ENCODE measurements at regions not wholly inside any gene's neighbourhood (a gene's known extent, or its start where the extent isn't known, plus 50 kb on each side); places are given as distances from the start of the nearest gene placed in this dataset.

DNA sequence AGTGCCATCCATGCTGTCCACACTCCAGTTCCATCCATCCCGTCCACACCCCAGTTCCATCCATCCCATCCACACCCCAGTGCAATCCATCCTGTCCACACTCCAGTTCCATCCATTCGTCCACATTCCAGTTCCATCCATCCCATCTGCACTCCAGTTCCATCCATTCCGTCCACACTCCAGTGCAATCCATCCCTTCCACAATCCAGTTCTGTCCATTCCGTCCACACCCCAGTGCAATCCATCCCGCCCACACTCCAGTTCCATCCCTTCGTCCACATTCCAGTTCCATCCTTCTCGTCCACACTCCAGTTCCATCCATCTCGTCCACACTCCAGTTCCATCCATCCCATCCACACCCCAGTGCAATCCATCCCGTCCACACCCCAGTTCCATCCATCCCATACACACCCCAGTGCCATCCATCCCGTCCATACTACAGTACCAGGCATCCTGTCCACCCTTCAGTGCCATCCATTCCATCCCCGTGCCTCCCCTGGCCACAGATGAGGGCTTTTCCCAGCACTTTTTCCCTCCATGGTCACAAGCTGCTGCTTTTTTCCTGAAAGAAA is 704.0 kb downstream of the BRD1 start:
- no peaks in the 10 kb centered on the region for H3K79me2 ChIP-seq (ENCODE audit: insufficient read depth, low read length)
- no peak overlapping the region for H3K27ac ChIP-seq (ENCODE audit: extremely low read length, insufficient read depth, low read length)
- H3K9me3 ChIP-seq (ENCODE audit: low read length), result no peaks in the 10 kb centered on the region
- no peak overlapping the region for H3K4me3 ChIP-seq (replicated peaks in 1 of 3; ENCODE audit: insufficient read depth in 1 of 3, low read depth in 2 of 3, low read length in 3 of 3)
- ATAC-seq (no peak), FAIRE-seq (no peak), DNase-seq (ENCODE audit: low spot score) (no peak)
- no peaks in the 10 kb centered on the region for H4K20me1 ChIP-seq (ENCODE audit: insufficient read depth, low read length)
- 3% methylated on average over 11 of the region's 11 CpGs for WGBS (ENCODE audit: low lambda C conversion rate)
- CTCF ChIA-PET (ENCODE audit: low intra/inter-chr PET ratio, low total read pairs), result no interaction called here
- in situ Hi-C loops (cut with HindIII; ENCODE audit: extremely low pct_ligation_motif_present, low pct_unique_long_range_greater_than_20kb) (no loop called here), intact Hi-C loops (cut with micrococcal nuclease; ENCODE audit: unreplicated experiment) (no loop called here)
- H3K36me3 ChIP-seq (replicated peaks in 1 of 2; ENCODE audit: control insufficient read depth in 1 of 2, insufficient read depth in 2 of 2, low read length in 2 of 2), result no peaks in the 10 kb centered on the region
- no peak for TF ChIP-seq HES4 (CRISPR knock-in tag; IDR thresholded peaks at IDR 0.05; ENCODE audit: borderline replicate concordance)
- TF ChIP-seq PRDM15 (CRISPR knock-in tag; IDR thresholded peaks at IDR 0.05), result peak; percentile 92
- no peak for TF ChIP-seq ISX (CRISPR knock-in tag; conservative IDR thresholded peaks at IDR 0.05)
- TF ChIP-seq ZNF414 (CRISPR knock-in tag; IDR thresholded peaks at IDR 0.05), result no peak
- TF ChIP-seq ZFP1 (CRISPR knock-in tag; IDR thresholded peaks at IDR 0.05), result no peak
- H3K9ac ChIP-seq (ENCODE audit: insufficient read depth, low read depth, low read length), result no peak overlapping the region
- H2AFZ ChIP-seq (ENCODE audit: low read length), result no peak overlapping the region
- POLR2A ChIA-PET, result no interaction called here
- H3K4me2 ChIP-seq (ENCODE audit: low read depth, low read length), result no peak overlapping the region
- peaks cover 18% of the 10 kb centered on the region for H3K4me1 ChIP-seq (ENCODE audit: insufficient read depth, low read length)
- BruUV-seq (replicated peaks), result no TSS peak
- peaks cover 0 to 13% of the 10 kb centered on the region in 2 experiments; a peak in 3 of 5 replicates for H3K27me3 ChIP-seq (ENCODE audit: control insufficient read depth in 1 of 2, insufficient read depth in 2 of 2, low read length in 2 of 2)

Measured in HepG2 (cell line).